OCI-LY1 (cell line): ENCODE measurements at regions not wholly inside any gene's neighbourhood (a gene's known extent, or its start where the extent isn't known, plus 50 kb on each side); places are given as distances from the start of the nearest gene placed in this dataset.

Source experiments
- H2AFZ ChIP-seq: fragments of 200-600 bp; sonication (generic), shearing (Covaris generic); 2 replicates; pipeline ENCODE4 v1.6.0; 2014; ENCODE audit warnings: antibody characterized with exemption, mild to moderate bottlenecking, low read length
- H3F3A ChIP-seq: fragments of 200-600 bp; sonication (generic), shearing (Covaris generic); 2 replicates; pipeline ENCODE4 v1.6.0; 2014; ENCODE audit warnings: mild to moderate bottlenecking, antibody characterized with exemption, low read length, moderate library complexity; ENCODE audit not compliant: insufficient read depth
- H3K27ac ChIP-seq: fragments of 200-600 bp; sonication (generic); 2 replicates; pipeline ENCODE4 v1.5.1; 2014; ENCODE audit warnings: low read length, mixed run types, mild to moderate bottlenecking, low read depth; ENCODE audit not compliant: poor library complexity, severe bottlenecking
- H3K27me3 ChIP-seq: fragments of 200-600 bp; sonication (generic); 2 replicates; pipeline ENCODE4 v1.6.0; 2014; ENCODE audit warnings: antibody characterized with exemption, mild to moderate bottlenecking, low read length, moderate library complexity; ENCODE audit not compliant: insufficient read depth
- H3K36me3 ChIP-seq: fragments of 200-600 bp; sonication (generic); 2 replicates; pipeline ENCODE4 v1.6.1; 2014; ENCODE audit warnings: mild to moderate bottlenecking, antibody characterized with exemption, low read length, moderate library complexity, mixed read lengths; ENCODE audit not compliant: insufficient read depth
- H3K4me1 ChIP-seq: fragments of 200-600 bp; sonication (generic); 2 replicates; pipeline ENCODE4 v1.5.1; 2014; ENCODE audit warnings: mild to moderate bottlenecking, low read length, moderate library complexity; ENCODE audit not compliant: insufficient read depth, severe bottlenecking
- H3K4me2 ChIP-seq: fragments of 200-600 bp; sonication (generic), shearing (Covaris generic); 2 replicates; pipeline ENCODE4 v1.6.1; 2014; ENCODE audit warnings: low read length
- H3K4me3 ChIP-seq: fragments of 200-600 bp; sonication (generic); 2 replicates; pipeline ENCODE4 v1.5.1; 2014; ENCODE audit warnings: low read length, low read depth, mild to moderate bottlenecking, mixed read lengths; ENCODE audit not compliant: poor library complexity, severe bottlenecking
- H3K79me2 ChIP-seq: fragments of 200-600 bp; shearing (Covaris generic); 2 replicates; pipeline ENCODE4 v1.6.1; 2016; ENCODE audit warnings: mixed run types, low read length, mixed read lengths; ENCODE audit not compliant: insufficient read depth
- H3K9ac ChIP-seq: fragments of 200-600 bp; sonication (generic), shearing (Covaris generic); 2 replicates; pipeline ENCODE4 v1.6.1; 2014; ENCODE audit warnings: mild to moderate bottlenecking, low read length, mixed read lengths
- H3K9me2 ChIP-seq: fragments of 200-600 bp; sonication (generic), shearing (Covaris generic); 2 replicates; pipeline ENCODE4 v1.6.1; 2014; ENCODE audit warnings: low read depth, mild to moderate bottlenecking, low read length, mixed read lengths
- H3K9me3 ChIP-seq: fragments of 200-600 bp; shearing (Covaris generic); 2 replicates; pipeline ENCODE4 v1.6.1; 2014; ENCODE audit warnings: low read length, mixed read lengths
- H4K20me1 ChIP-seq: fragments of 200-600 bp; sonication (generic), shearing (Covaris generic); 2 replicates; pipeline ENCODE4 v1.6.0; 2016; ENCODE audit warnings: mild to moderate bottlenecking, low read length; ENCODE audit not compliant: insufficient read depth
- EZH2 ChIP-seq: fragments of 200-600 bp; sonication (generic), shearing (Covaris generic); IDR thresholded peaks from 2 replicates; pipeline ENCODE4 v1.8.0; 2017; ENCODE audit warnings: borderline replicate concordance, mixed run types, mild to moderate bottlenecking, antibody characterized with exemption, low read length, moderate library complexity, mixed read lengths
- TF ChIP-seq, protein P1 (sequence below): fragments of 200-600 bp; sonication (generic), shearing (Covaris generic); IDR thresholded peaks from 2 replicates; pipeline ENCODE4 v1.5.1; 2017; ENCODE audit warnings: mild to moderate bottlenecking, antibody characterized with exemption, low read length, moderate library complexity, mixed read lengths

DNA sequence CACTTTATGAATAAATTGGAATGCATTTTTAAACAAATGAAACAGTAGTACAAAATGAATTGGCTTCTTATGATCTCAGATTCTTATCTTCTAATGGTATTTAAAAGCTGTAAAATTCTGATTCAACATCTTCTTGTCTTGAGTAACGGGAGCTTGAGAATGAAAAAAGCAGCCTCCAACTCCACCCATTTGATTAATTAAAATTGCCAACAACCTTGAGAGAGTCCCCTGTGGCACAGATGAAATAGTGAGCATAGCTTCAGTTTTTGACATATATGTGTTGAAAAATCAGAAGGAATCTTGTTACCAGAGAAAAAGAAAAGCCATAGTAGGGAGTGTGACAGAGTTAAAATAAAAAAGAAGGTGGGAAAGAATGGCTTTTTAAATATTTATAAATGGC is 1426.1 kb upstream of the CDH8 start:
- no peaks in the 10 kb centered on the region for H3K36me3 ChIP-seq
- H3K4me3 ChIP-seq: no peak overlapping the region
- H3K9ac ChIP-seq: no peak overlapping the region
- H3K9me2 ChIP-seq: no peaks in the 10 kb centered on the region
- peaks cover 6% of the 10 kb centered on the region for H3K4me1 ChIP-seq
- TF ChIP-seq, protein P1, sequence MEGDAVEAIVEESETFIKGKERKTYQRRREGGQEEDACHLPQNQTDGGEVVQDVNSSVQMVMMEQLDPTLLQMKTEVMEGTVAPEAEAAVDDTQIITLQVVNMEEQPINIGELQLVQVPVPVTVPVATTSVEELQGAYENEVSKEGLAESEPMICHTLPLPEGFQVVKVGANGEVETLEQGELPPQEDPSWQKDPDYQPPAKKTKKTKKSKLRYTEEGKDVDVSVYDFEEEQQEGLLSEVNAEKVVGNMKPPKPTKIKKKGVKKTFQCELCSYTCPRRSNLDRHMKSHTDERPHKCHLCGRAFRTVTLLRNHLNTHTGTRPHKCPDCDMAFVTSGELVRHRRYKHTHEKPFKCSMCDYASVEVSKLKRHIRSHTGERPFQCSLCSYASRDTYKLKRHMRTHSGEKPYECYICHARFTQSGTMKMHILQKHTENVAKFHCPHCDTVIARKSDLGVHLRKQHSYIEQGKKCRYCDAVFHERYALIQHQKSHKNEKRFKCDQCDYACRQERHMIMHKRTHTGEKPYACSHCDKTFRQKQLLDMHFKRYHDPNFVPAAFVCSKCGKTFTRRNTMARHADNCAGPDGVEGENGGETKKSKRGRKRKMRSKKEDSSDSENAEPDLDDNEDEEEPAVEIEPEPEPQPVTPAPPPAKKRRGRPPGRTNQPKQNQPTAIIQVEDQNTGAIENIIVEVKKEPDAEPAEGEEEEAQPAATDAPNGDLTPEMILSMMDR: no peak
- TF ChIP-seq EZH2: no peak
- H3F3A ChIP-seq: no peaks in the 10 kb centered on the region
- H3K9me3 ChIP-seq: no peaks in the 10 kb centered on the region
- no peaks in the 10 kb centered on the region for H4K20me1 ChIP-seq
- H3K27ac ChIP-seq: no peak overlapping the region
- H3K4me2 ChIP-seq: no peak overlapping the region
- no peak overlapping the region for H2AFZ ChIP-seq
- no peaks in the 10 kb centered on the region for H3K27me3 ChIP-seq
- H3K79me2 ChIP-seq: no peaks in the 10 kb centered on the region

- Histone ChIP-seq H3K4me3 (no peak overlapping the region), H3K79me2 (no peaks in the 10 kb centered on the region), H3K9me3 (no peaks in the 10 kb centered on the region), H3F3A (no peaks in the 10 kb centered on the region), H3K9me2 (no peaks in the 10 kb centered on the region), H3K36me3 (no peaks in the 10 kb centered on the region), H2AFZ (no peak overlapping the region), H3K27ac (no peak overlapping the region), H3K27me3 (no peaks in the 10 kb centered on the region), H3K4me1 (peaks cover 6% of the 10 kb centered on the region), H4K20me1 (no peaks in the 10 kb centered on the region), H3K9ac (no peak overlapping the region), H3K4me2 (no peak overlapping the region)
- no peak for TF ChIP-seq EZH2
- TF ChIP-seq, protein P1: peak; percentile 71
Observed at GRCh38 chr16:63461248-63461841, 1425.1 kb upstream of the CDH8 start.

DNA sequence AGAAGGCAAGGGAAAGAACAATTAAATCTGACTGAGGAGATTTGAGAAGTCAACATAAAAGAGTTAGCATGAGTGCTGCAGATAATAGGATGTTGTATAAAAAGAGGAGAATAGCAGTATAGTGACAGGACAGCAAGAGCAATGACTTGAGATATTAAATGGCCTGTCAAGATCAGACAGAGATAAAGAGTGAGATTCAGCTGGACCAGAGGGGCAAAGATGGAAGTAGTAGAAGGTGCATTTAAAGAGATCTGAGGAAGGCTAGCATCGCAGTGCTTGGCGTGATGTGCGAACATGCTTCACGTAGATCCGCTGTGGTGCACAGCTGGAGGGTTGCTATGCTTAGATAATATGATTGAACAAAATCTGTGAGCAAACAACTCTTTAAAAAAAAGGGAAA is 1422.6 kb upstream of the CDH8 start:
- Histone ChIP-seq H3K36me3 (no peaks in the 10 kb centered on the region), H3K4me3 (no peak overlapping the region), H3K9me2 (no peaks in the 10 kb centered on the region), H3F3A (no peaks in the 10 kb centered on the region), H3K9ac (no peak overlapping the region), H3K4me2 (no peak overlapping the region), H3K79me2 (no peaks in the 10 kb centered on the region), H3K4me1 (peaks cover 6% of the 10 kb centered on the region), H3K27ac (no peak overlapping the region), H4K20me1 (no peaks in the 10 kb centered on the region), H2AFZ (no peak overlapping the region), H3K27me3 (no peaks in the 10 kb centered on the region), H3K9me3 (no peaks in the 10 kb centered on the region)
- TF ChIP-seq EZH2: no peak
- TF ChIP-seq, protein P1: no peak
